ENCODE measurements at regions not wholly inside any gene's neighbourhood (a gene's known extent, or its start where the extent isn't known, plus 50 kb on each side); places are given as distances from the start of the nearest gene placed in this dataset.

DNA sequence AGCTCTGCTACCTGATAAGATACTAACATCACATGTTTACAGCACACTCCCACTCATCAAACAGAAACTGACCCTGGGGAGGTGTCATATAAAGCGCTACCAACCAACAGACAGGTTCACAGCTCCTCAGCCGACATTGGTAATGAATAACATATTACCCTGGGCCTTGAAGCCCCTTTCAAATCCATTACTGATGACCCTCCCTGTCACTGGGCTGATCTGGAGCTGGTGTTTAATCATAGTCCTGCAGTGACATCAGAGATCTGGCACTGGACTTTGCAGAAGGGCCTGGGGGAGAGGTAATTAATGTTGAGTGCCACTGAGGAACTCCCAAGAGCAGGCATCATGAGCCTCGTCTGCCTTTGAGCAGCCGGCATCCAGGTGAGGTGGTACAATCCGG lies 306.5 kb upstream of the NFE2L3 start:
- no peak overlapping the region for H3K4me3 ChIP-seq (ENCODE audit: low read length)
- TF ChIP-seq, protein P1, sequence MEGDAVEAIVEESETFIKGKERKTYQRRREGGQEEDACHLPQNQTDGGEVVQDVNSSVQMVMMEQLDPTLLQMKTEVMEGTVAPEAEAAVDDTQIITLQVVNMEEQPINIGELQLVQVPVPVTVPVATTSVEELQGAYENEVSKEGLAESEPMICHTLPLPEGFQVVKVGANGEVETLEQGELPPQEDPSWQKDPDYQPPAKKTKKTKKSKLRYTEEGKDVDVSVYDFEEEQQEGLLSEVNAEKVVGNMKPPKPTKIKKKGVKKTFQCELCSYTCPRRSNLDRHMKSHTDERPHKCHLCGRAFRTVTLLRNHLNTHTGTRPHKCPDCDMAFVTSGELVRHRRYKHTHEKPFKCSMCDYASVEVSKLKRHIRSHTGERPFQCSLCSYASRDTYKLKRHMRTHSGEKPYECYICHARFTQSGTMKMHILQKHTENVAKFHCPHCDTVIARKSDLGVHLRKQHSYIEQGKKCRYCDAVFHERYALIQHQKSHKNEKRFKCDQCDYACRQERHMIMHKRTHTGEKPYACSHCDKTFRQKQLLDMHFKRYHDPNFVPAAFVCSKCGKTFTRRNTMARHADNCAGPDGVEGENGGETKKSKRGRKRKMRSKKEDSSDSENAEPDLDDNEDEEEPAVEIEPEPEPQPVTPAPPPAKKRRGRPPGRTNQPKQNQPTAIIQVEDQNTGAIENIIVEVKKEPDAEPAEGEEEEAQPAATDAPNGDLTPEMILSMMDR (IDR thresholded peaks at IDR 0.05; ENCODE audit: insufficient read depth, low read depth, low read length, missing control alignments) = no peak
- DNase-seq (ENCODE audit: low read depth) = no peak

DNA sequence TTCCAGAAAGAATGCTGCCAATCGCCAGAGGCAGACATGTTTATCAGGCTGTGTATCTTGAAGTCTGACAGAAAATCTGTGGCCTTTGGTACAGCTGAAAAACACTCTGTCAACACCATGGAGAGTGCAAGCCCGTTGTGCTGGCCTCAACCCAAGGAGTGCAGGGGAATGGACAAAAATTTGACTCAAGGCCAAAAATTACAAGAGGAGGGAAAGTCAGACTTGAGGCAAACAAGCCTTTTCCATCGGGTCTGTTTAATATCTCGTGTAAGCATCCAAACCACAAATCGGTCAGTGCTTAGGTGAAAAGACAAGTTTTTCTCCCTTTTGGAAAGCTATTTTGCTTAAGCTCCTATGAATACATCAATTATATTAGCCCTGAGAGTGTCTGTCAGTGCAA lies 305.3 kb upstream of the NFE2L3 start:
- DNase-seq (ENCODE audit: low read depth) = no peak
- TF ChIP-seq, protein P1 (IDR thresholded peaks at IDR 0.05; ENCODE audit: insufficient read depth, low read depth, low read length, missing control alignments) = no peak

DNA sequence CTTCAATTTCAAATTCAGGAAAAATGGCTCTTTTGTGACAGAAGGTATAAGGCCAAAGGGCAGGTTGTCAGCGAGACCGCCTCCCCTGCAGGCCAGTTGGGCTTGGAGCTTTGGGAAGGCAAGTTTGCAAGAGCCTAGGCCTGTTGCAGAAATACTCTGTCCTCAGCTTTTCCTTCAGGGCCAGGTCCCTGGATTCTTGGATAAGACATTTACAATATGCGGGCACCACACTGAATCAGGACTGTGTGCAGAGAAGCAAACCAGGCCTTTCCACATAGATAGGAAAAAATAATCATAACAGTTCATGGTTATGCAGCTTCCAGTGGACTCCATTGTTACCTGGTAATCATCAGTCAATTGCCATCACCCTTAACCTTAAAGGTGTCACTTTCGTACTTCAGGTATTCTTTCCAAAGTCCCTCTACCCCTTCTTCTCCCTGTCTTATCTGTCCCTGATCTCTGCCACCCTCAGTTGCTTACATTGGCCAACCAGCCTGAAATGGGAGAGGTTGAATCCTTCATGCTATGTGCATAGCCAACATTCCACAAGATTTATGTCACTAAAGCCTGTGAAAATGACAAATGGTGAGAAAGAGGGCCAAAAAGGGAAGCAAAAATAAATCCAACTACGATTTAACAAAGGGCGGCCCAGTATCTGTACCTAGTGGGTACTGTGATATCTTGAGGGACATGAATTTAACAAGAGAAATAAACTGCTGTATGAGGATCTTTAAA lies 304.5 kb upstream of the NFE2L3 start:
- TF ChIP-seq, protein P1 (IDR thresholded peaks at IDR 0.05; ENCODE audit: insufficient read depth, low read depth, low read length, missing control alignments) = no peak
- DNase-seq (ENCODE audit: low read depth) = no peak
- H3K4me3 ChIP-seq (ENCODE audit: low read length) = no peak overlapping the region

More for the DNA sequence above, 305.3 kb upstream of the NFE2L3 start:
- no peak overlapping the region for H3K4me3 ChIP-seq (ENCODE audit: low read length)

DNA sequence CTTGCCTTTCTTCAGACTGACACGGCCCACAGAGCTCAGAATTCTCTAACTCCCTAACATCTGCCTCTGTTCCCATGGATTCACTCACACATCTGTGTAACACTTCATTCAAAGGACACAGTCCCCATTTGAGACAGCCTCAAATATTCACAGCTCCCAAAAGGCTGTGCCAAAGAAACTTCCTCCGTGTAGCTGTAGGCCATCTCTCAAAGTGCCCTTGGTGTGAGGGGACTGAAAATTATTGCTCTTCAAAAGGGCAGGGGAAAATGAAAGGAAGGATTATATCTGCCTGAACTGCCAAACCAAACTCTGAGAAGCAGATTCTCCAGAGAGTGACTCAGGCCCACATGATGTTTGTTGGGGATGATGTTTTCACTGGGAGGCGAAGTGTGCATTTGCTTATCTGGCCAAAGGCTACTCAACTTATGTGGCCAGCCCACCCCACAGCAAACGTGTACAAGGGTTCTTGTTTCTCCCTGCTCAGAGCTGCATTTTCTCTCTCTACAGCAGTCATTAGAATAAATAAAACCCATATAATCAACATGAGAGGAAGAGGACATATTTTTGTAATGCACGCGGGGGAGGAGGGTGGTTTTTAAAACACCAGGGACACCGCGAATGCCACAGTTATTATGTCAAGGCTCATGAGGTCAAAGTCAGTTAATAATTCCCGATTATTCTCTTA lies 302.4 kb upstream of the NFE2L3 start:
- H3K4me3 ChIP-seq (ENCODE audit: low read length) = no peak overlapping the region
- peak; percentile 48 for DNase-seq (ENCODE audit: low read depth)
- TF ChIP-seq, protein P1 (IDR thresholded peaks at IDR 0.05; ENCODE audit: insufficient read depth, low read depth, low read length, missing control alignments) = no peak

DNA sequence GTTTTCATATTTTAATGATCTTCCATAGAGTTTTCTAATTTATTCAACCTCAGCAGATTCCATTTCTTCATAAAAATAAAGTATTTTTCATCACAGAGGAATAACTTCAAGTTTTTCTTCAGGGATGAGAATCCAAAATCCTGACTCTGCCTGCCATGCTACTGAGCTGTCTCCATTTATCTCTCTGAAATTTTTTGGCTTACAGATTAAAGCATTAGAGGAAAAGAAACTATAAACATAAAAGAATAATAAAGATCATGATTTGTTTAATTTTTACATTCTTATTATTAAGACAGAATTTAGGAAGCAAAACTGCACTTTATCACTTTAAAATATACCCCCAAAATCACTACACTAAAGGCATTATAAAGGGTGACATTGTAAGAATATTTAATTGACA lies 301.8 kb upstream of the NFE2L3 start:
- no peak for DNase-seq (ENCODE audit: low read depth)
- TF ChIP-seq, protein P1 (IDR thresholded peaks at IDR 0.05; ENCODE audit: insufficient read depth, low read depth, low read length, missing control alignments) = no peak
- no peak overlapping the region for H3K4me3 ChIP-seq (ENCODE audit: low read length)

DNA sequence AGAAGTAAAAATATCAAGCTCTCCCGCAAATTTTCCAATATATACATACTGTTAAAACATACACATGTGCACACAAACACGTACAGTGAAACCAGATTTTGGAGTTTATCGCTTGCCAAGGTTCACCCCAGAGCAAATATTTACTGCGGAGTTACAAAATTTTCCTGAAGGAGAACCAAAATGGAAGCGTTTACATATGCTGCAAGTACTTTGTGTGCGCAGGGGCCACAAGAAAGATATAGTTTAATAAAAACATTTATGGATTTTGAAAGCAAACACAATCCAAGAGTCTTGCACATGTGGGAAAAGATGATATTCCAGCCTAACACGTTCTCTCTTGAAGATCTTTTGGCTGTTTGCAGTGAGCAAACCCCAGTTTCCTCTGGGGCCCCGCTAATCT lies 301.3 kb upstream of the NFE2L3 start:
- no peak for DNase-seq (ENCODE audit: low read depth)
- TF ChIP-seq, protein P1 (IDR thresholded peaks at IDR 0.05; ENCODE audit: insufficient read depth, low read depth, low read length, missing control alignments) = no peak
- no peak overlapping the region for H3K4me3 ChIP-seq (ENCODE audit: low read length)
